Naive thymus-derived CD8-positive, alpha-beta T cell (primary cell): ENCODE measurements at regions not wholly inside any gene's neighbourhood (a gene's known extent, or its start where the extent isn't known, plus 50 kb on each side); places are given as distances from the start of the nearest gene placed in this dataset.
"Not testable (repeated sequence)": the region's sequence is repeated elsewhere in the genome, so short reads cannot be mapped to it uniquely, and the experiment has no call there.

Source experiments
- ATAC-seq, 2 donors: fragments of 150-1000 bp; cut with Tn5 transposase in 1 of 2; sonication (Bioruptor Pico), chemical (Tn5 transposase) in 1 of 2; 1 replicate in 1 of 2; 2 replicates in 1 of 2; pipeline ENCODE4 v1.10.0; 2021; ENCODE audit warnings: mild to moderate bottlenecking in 2 of 2, moderate library complexity in 2 of 2
- POLR2A ChIA-PET: fragments of 350-600 bp; sonication (Branson Sonifier 250); formaldehyde crosslinking; loops from one replicate; lab custom pipeline; 2021; ENCODE audit warnings: antibody characterized with exemption; lab: Charles Lee
- DNase-seq, 10 donors: peaks; one replicate each; pipeline versions ENCODE4 v3.0.0 to v3.0.0-alpha.2; 2020 to 2022
- H3K27ac Mint-ChIP-seq, 10 donors: one replicate each; pipeline ENCODE4 v1.8.0; 2020 to 2022; ENCODE audit warnings: mild to moderate bottlenecking in 10 of 10, mixed read lengths in 10 of 10, moderate library complexity in 4 of 10, inconsistent platforms in 1 of 10
- H3K27me3 Mint-ChIP-seq, 5 donors: one replicate each; pipeline ENCODE4 v1.8.0; 2021 to 2022; ENCODE audit warnings: mixed read lengths in 5 of 5
- H3K36me3 Mint-ChIP-seq, 3 donors: one replicate each; pipeline ENCODE4 v1.8.0; 2020 to 2022; ENCODE audit warnings: mixed read lengths in 3 of 3, mild to moderate bottlenecking in 2 of 3, inconsistent platforms in 1 of 3
- H3K4me1 Mint-ChIP-seq, 4 donors: one replicate each; pipeline ENCODE4 v1.8.0; 2021 to 2022; ENCODE audit warnings: mixed read lengths in 4 of 4
- H3K4me3 Mint-ChIP-seq, 10 donors: one replicate each; pipeline ENCODE4 v1.8.0; 2020 to 2022; ENCODE audit warnings: mild to moderate bottlenecking in 10 of 10, mixed read lengths in 10 of 10, moderate library complexity in 6 of 10, inconsistent platforms in 1 of 10
- H3K9me3 Mint-ChIP-seq, 9 donors: one replicate each; pipeline ENCODE4 v1.8.0; 2020 to 2022; ENCODE audit warnings: mixed read lengths in 9 of 9, mild to moderate bottlenecking in 3 of 9, inconsistent platforms in 1 of 9, moderate library complexity in 1 of 9

- H3K36me3 Mint-ChIP-seq, H3K4me3 Mint-ChIP-seq, DNase-seq, H3K4me1 Mint-ChIP-seq, H3K9me3 Mint-ChIP-seq, ATAC-seq, H3K27me3 Mint-ChIP-seq, H3K27ac Mint-ChIP-seq, POLR2A ChIA-PET: not testable (repeated sequence)
Measured at GRCh38 chr5:36475942-36476341, 130.5 kb upstream of the SLC1A3 start.

DNA sequence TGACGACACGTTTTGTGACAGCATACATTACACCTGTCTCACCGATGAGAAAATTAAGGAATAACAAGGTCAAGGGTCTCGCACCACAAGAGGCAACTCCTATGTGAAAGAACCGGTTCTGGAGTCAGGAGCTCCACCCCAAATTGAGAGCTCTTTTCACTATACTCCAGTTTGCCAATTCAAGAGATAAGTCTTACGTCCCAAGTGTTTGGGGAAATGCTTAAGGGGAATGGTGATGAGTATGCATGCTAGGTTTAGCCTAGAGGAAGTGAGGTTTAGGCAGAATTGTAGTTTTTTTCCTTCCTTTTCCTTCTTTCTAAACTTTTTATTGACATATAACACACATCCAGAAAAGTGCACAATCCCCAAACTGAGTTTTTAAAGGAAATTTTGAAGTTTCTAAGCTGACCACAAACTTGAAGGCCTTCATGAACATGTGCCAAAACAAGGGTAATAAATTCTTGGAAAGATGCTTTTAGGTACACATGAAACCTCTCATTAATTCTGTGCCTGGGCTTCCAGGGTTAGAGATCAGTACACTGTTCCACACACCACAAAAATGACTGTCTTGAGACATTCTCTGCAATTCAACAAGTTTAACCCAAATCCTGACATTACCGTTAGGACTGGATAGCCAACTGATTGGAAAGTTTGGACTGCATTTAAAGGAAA lies 127.6 kb upstream of the SLC1A3 start:
- DNase-seq (no peak), ATAC-seq (no peak)
- Mint-ChIP-seq H3K4me1 (no peaks in the 10 kb centered on the region), H3K9me3 (peaks cover 0 to 8% (median 3%) of the 10 kb centered on the region in 9 donors), H3K27ac (no peak overlapping the region), H3K4me3 (no peak overlapping the region), H3K36me3 (no peaks in the 10 kb centered on the region), H3K27me3 (no peaks in the 10 kb centered on the region)
- POLR2A ChIA-PET, result no interaction called here

DNA sequence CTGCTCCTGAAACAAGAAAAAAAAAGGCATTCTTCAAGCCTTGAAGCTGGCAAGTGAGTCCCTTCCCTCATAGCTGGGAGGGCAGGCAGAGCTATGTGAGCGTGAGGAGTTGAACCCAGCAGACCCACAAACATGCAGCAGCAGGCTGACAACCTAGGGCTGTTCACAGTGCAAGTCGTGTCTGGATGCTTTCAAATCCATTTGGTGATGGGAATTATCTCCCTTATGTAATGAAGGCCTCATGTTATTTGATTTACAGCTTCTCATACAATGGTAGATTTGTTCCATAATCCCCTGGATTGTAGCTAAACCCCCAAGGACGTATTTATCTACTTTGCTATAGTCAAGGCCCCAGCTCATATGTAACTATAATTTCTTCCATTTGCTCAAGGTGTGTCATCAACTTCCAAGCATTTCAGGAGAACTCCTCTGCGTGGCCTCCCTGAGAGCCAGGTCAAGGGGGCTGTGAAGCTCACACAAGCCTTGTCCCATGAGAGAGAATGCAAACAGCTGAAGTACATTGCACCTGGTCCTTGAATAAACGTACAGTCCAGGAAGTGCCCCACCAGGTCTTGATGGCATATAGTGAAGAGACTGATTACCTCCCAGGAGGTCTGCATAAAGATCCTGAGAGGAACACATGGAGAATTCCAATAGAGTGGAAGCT lies 124.8 kb upstream of the SLC1A3 start:
- no peak overlapping the region for H3K4me3 Mint-ChIP-seq
- H3K4me1 Mint-ChIP-seq, result no peaks in the 10 kb centered on the region
- ATAC-seq (no peak), DNase-seq (no peak)
- POLR2A ChIA-PET, result no interaction called here
- no peak overlapping the region for H3K27ac Mint-ChIP-seq
- H3K36me3 Mint-ChIP-seq, result no peaks in the 10 kb centered on the region
- H3K9me3 Mint-ChIP-seq, result no peaks in the 10 kb centered on the region
- H3K27me3 Mint-ChIP-seq, result no peaks in the 10 kb centered on the region

GRCh38 chr5:36482812-36483211 lies 123.6 kb upstream of the SLC1A3 start:
- Mint-ChIP-seq H3K36me3 (no peaks in the 10 kb centered on the region), H3K4me1 (no peaks in the 10 kb centered on the region), H3K9me3 (peaks cover 0 to 2% (median 0%) of the 10 kb centered on the region in 9 donors), H3K27me3 (no peaks in the 10 kb centered on the region), H3K27ac (no peak overlapping the region), H3K4me3 (no peak overlapping the region)
- POLR2A ChIA-PET, result no interaction called here
- DNase-seq, result no peak
- no peak for ATAC-seq

DNA sequence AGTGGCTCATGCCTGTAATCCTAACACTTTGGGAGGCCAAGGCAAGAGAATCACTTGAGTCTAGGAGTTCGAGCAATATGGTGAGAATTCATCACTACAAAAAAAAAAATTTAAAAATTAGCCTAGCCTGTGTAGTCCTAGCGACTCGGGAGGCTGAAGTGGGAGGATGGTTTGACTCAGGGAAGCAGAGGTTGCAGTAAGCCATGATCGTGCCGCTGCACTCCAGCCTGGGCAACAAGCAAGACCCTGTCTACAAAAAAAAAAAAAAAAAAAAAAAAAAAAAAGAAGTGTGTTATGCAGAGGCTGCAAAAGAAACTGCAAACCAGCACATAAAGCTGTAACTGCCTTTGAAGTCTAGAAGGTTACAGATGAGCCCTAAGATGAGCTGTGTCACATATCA lies 116.9 kb upstream of the SLC1A3 start:
- Mint-ChIP-seq H3K4me1 (no peaks in the 10 kb centered on the region), H3K9me3 (peaks cover 0 to 2% (median 0%) of the 10 kb centered on the region in 9 donors), H3K36me3 (no peaks in the 10 kb centered on the region), H3K27me3 (peaks cover 0 to 9% (median 0%) of the 10 kb centered on the region in 5 donors), H3K4me3 (no peak overlapping the region), H3K27ac (no peak overlapping the region)
- ATAC-seq (no peak), DNase-seq (no peak)
- POLR2A ChIA-PET, result no interaction called here

GRCh38 chr5:36491856-36492255 lies 114.5 kb upstream of the SLC1A3 start:
- Mint-ChIP-seq H3K4me1 (no peaks in the 10 kb centered on the region), H3K4me3 (no peak overlapping the region), H3K36me3 (no peaks in the 10 kb centered on the region), H3K27me3 (peaks cover 0 to 17% (median 3%) of the 10 kb centered on the region in 5 donors), H3K27ac (no peak overlapping the region), H3K9me3 (peaks cover 0 to 2% (median 0%) of the 10 kb centered on the region in 9 donors)
- DNase-seq, result no peak
- ATAC-seq, result no peak
- POLR2A ChIA-PET, result no interaction called here

DNA sequence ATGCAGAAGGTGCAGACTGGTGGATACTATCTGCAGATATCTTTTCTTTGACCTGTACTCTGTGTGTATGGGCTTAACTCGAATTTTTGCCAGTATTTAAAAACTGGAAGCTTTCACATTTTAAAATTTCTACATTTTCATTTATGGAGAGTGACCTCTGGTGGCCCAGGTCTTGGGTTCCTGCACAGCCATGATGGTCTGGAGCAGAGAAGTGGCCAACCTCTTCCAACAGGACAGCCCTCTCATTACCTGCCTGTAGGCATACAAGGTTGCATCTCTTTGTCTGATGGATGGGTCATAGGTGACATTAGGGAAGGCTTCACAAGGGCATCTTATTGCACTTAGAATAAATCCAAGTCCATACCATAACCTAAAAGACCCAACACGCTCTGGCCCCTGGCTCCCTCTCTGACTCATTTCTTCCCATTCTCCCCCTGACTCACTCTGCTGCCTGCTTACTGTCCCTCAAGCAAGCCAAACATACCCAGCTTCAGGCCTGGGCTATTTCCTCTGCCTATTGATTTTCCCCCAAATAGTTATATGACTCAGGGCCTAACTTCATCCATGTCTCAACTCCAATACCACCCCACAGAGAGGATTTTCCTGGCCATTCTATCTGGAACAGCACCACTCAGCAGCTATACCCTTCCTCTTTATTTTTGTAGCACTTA lies 113.3 kb upstream of the SLC1A3 start:
- Mint-ChIP-seq H3K27me3 (peaks cover 0 to 28% (median 7%) of the 10 kb centered on the region in 5 donors), H3K4me1 (no peaks in the 10 kb centered on the region), H3K9me3 (no peaks in the 10 kb centered on the region), H3K27ac (no peak overlapping the region), H3K4me3 (no peak overlapping the region), H3K36me3 (no peaks in the 10 kb centered on the region)
- ATAC-seq (no peak), DNase-seq (no peak)
- POLR2A ChIA-PET, result no interaction called here

- ATAC-seq (no peak), DNase-seq (no peak)
- H3K4me3 Mint-ChIP-seq, result no peak overlapping the region
- no peaks in the 10 kb centered on the region for H3K9me3 Mint-ChIP-seq
- H3K27ac Mint-ChIP-seq, result no peak overlapping the region
- no peaks in the 10 kb centered on the region for H3K4me1 Mint-ChIP-seq
- POLR2A ChIA-PET, result no interaction called here
- no peaks in the 10 kb centered on the region for H3K36me3 Mint-ChIP-seq
- peaks cover 1 to 37% (median 10%) of the 10 kb centered on the region in 5 donors for H3K27me3 Mint-ChIP-seq
Measured at GRCh38 chr5:36494028-36494427, 112.4 kb upstream of the SLC1A3 start.

- POLR2A ChIA-PET, result no interaction called here
- Mint-ChIP-seq H3K27ac (no peak overlapping the region), H3K36me3 (no peaks in the 10 kb centered on the region), H3K4me1 (no peaks in the 10 kb centered on the region), H3K27me3 (peaks cover 3 to 44% (median 13%) of the 10 kb centered on the region in 5 donors), H3K9me3 (no peaks in the 10 kb centered on the region), H3K4me3 (no peak overlapping the region)
- DNase-seq, result no peak
- ATAC-seq, result no peak
Measured at GRCh38 chr5:36494841-36495601, 111.4 kb upstream of the SLC1A3 start.

- H3K4me1 Mint-ChIP-seq, result no peaks in the 10 kb centered on the region
- H3K4me3 Mint-ChIP-seq, result no peak overlapping the region
- no peak overlapping the region for H3K27ac Mint-ChIP-seq
- ATAC-seq, result no peak
- H3K9me3 Mint-ChIP-seq, result no peaks in the 10 kb centered on the region
- POLR2A ChIA-PET, result no interaction called here
- peaks cover 3 to 44% (median 13%) of the 10 kb centered on the region in 5 donors for H3K27me3 Mint-ChIP-seq
- DNase-seq, result no peak
- no peaks in the 10 kb centered on the region for H3K36me3 Mint-ChIP-seq
Measured at GRCh38 chr5:36495611-36496010, 110.8 kb upstream of the SLC1A3 start.

- Mint-ChIP-seq H3K9me3 (no peaks in the 10 kb centered on the region), H3K27ac (no peak overlapping the region), H3K4me1 (no peaks in the 10 kb centered on the region), H3K4me3 (no peak overlapping the region), H3K27me3 (peaks cover 3 to 44% (median 13%) of the 10 kb centered on the region in 5 donors), H3K36me3 (no peaks in the 10 kb centered on the region)
- no peak for ATAC-seq
- DNase-seq, result no peak
- POLR2A ChIA-PET, result no interaction called here
Measured at GRCh38 chr5:36496471-36496870, 109.9 kb upstream of the SLC1A3 start.

DNA sequence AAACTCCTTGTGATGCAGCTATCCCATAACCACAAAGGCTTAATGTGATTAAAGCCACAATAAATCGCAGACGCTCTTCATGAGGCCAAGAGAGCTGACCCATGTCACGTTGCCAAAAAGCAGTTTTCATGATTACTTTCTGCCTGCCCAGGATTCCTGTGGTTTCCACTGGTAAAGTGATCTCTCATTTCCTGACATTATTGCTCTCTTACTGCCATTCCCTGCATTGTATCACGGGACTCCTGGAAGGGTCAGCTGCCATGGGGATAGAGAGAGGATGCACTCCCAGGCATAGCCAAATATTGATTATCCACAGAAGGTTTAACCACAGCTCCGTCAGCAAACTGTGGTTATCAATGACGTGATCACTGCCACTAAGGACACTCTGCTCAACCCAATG lies 103.8 kb upstream of the SLC1A3 start:
- Mint-ChIP-seq H3K27ac (peak overlapping the region in 1 of 10 donors; percentile 15), H3K9me3 (no peaks in the 10 kb centered on the region), H3K27me3 (peaks cover 4 to 20% (median 6%) of the 10 kb centered on the region in 5 donors), H3K4me1 (no peaks in the 10 kb centered on the region), H3K36me3 (no peaks in the 10 kb centered on the region), H3K4me3 (no peak overlapping the region)
- POLR2A ChIA-PET, result no interaction called here
- ATAC-seq, result no peak
- DNase-seq, result no peak

- no peaks in the 10 kb centered on the region for H3K4me1 Mint-ChIP-seq
- H3K27ac Mint-ChIP-seq, result no peak overlapping the region
- DNase-seq (no peak), ATAC-seq (no peak)
- POLR2A ChIA-PET, result no interaction called here
- H3K4me3 Mint-ChIP-seq, result peak overlapping the region in 1 of 10 donors; percentile 38
- H3K9me3 Mint-ChIP-seq, result peaks cover 0 to 3% (median 0%) of the 10 kb centered on the region in 9 donors
- peaks cover 0 to 15% (median 6%) of the 10 kb centered on the region in 5 donors for H3K27me3 Mint-ChIP-seq
- no peaks in the 10 kb centered on the region for H3K36me3 Mint-ChIP-seq
Measured at GRCh38 chr5:36505021-36505420, 101.4 kb upstream of the SLC1A3 start.
